Tibial nerve (tissue), 4 donors: ENCODE measurements at regions not wholly inside any gene's neighbourhood (a gene's known extent, or its start where the extent isn't known, plus 50 kb on each side); places are given as distances from the start of the nearest gene placed in this dataset.
"Not testable (repeated sequence)": the region's sequence is repeated elsewhere in the genome, so short reads cannot be mapped to it uniquely, and the experiment has no call there.

ENCODE experiments used
- DNase-seq, 2 donors: peaks; one replicate each; pipeline ENCODE4 v3.0.0-alpha.2; 2019; ENCODE audit warnings: low spot score in 2 of 2
- H3K27ac ChIP-seq, 4 donors: fragments of 200-600 bp; sonication (generic) in 3 of 4; one replicate each; pipeline ENCODE4 v1.5.1; 2017 to 2019; ENCODE audit warnings: mild to moderate bottlenecking in 1 of 4
- H3K27me3 ChIP-seq, 2 donors: fragments of 200-600 bp; sonication (generic) in 1 of 2; one replicate each; pipeline versions ENCODE4 v1.5.1 to v1.6.0; 2017 to 2019
- H3K36me3 ChIP-seq, 3 donors: fragments of 200-600 bp; sonication (generic); one replicate each; pipeline ENCODE4 v1.5.1; 2018 to 2019
- H3K4me1 ChIP-seq, 4 donors: fragments of 200-600 bp; sonication (generic) in 3 of 4; one replicate each; pipeline ENCODE4 v1.5.1; 2017 to 2019
- H3K4me3 ChIP-seq, 4 donors: fragments of 200-600 bp; sonication (generic) in 3 of 4; one replicate each; pipeline ENCODE4 v1.5.1; 2017 to 2019; ENCODE audit warnings: mild to moderate bottlenecking in 1 of 4, moderate library complexity in 1 of 4
- H3K9me3 ChIP-seq, 4 donors: fragments of 200-600 bp; sonication (generic) in 3 of 4; one replicate each; pipeline ENCODE4 v1.5.1; 2017 to 2019
- EP300 ChIP-seq, 2 donors: sonication (generic); formaldehyde crosslinking; IDR thresholded peaks; one replicate each; pipeline ENCODE4 v1.6.1; 2017; ENCODE audit warnings: antibody characterized with exemption in 2 of 2, mild to moderate bottlenecking in 1 of 2
- POLR2A ChIP-seq, 2 donors: fragments of 450-650 bp; IDR thresholded peaks; one replicate each; pipeline ENCODE4 v1.6.1; 2017; ENCODE audit warnings: antibody characterized with exemption in 2 of 2, mild to moderate bottlenecking in 2 of 2, moderate library complexity in 2 of 2
- WGBS, 2 donors: methylation state at CpG; one replicate each; pipeline ENCODE4 v1.1.5; 2018; 5-methylcytosine and 5-hydroxymethylcytosine counted together
- TF ChIP-seq, protein P1 (sequence below), 5 experiments: fragments of 200-600 bp in 3 of 5; fragments of 450-650 bp in 2 of 5; sonication (generic) in 3 of 5; IDR thresholded peaks; one replicate each; pipeline ENCODE4 v1.5.1; 2016 to 2019; ENCODE audit warnings: antibody characterized with exemption in 5 of 5, mild to moderate bottlenecking in 3 of 5, moderate library complexity in 2 of 5

DNA sequence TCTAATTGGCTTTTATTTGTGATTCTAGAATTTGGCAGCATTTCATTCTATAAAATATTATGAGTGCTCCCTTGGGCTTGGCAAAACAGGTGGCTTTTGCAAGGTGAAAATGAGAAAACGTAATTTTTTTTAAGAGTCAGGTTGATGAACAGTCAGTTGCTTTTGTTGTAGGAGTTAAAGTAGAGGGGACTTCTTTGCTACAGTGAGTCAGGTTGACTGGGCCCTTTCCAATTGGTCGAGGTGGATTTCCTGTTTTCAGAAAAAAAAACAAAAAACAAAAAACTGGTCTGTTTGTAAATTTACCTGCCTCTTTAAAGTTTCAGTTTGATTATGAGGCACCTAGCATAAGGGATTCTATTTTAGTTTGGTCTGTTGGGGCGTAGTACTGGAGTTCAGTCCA lies 1469.4 kb upstream of the GBE1 start:
- Histone ChIP-seq H3K4me1 (no peaks in the 10 kb centered on the region), H3K27me3 (no peaks in the 10 kb centered on the region), H3K36me3 (no peaks in the 10 kb centered on the region), H3K27ac (no peak overlapping the region), H3K9me3 (no peaks in the 10 kb centered on the region), H3K4me3 (no peak overlapping the region)
- WGBS, 2 donors: 77% methylated on average over 3 of the region's 3 CpGs
- DNase-seq: no peak
- TF ChIP-seq, protein P1, sequence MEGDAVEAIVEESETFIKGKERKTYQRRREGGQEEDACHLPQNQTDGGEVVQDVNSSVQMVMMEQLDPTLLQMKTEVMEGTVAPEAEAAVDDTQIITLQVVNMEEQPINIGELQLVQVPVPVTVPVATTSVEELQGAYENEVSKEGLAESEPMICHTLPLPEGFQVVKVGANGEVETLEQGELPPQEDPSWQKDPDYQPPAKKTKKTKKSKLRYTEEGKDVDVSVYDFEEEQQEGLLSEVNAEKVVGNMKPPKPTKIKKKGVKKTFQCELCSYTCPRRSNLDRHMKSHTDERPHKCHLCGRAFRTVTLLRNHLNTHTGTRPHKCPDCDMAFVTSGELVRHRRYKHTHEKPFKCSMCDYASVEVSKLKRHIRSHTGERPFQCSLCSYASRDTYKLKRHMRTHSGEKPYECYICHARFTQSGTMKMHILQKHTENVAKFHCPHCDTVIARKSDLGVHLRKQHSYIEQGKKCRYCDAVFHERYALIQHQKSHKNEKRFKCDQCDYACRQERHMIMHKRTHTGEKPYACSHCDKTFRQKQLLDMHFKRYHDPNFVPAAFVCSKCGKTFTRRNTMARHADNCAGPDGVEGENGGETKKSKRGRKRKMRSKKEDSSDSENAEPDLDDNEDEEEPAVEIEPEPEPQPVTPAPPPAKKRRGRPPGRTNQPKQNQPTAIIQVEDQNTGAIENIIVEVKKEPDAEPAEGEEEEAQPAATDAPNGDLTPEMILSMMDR (IDR thresholded peaks at IDR 0.05): no peak
- no peak for TF ChIP-seq POLR2A (IDR thresholded peaks at IDR 0.05)
- no peak for TF ChIP-seq EP300 (IDR thresholded peaks at IDR 0.05)

- no peaks in the 10 kb centered on the region for H3K36me3 ChIP-seq
- H3K4me1 ChIP-seq: no peaks in the 10 kb centered on the region
- no peaks in the 10 kb centered on the region for H3K9me3 ChIP-seq
- no peak for DNase-seq
- H3K27me3 ChIP-seq: no peaks in the 10 kb centered on the region
- TF ChIP-seq, protein P1 (IDR thresholded peaks at IDR 0.05): no peak
- H3K4me3 ChIP-seq: no peak overlapping the region
- 75% methylated on average over 1 of the region's 1 CpG for WGBS, 2 donors
- H3K27ac ChIP-seq: no peak overlapping the region
Measured at GRCh38 chr3:83230376-83230775, 1468.9 kb upstream of the GBE1 start.

GRCh38 chr3:83226751-83227150 lies 1465.3 kb upstream of the GBE1 start:
- TF ChIP-seq POLR2A (IDR thresholded peaks at IDR 0.05) (no peak), EP300 (IDR thresholded peaks at IDR 0.05) (no peak)
- TF ChIP-seq, protein P1 (IDR thresholded peaks at IDR 0.05): no peak
- no peaks in the 10 kb centered on the region for H3K27me3 ChIP-seq
- H3K9me3 ChIP-seq: no peaks in the 10 kb centered on the region
- H3K36me3 ChIP-seq: no peaks in the 10 kb centered on the region
- WGBS, 2 donors: 90% methylated on average over 3 of the region's 3 CpGs
- no peaks in the 10 kb centered on the region for H3K4me1 ChIP-seq
- no peak overlapping the region for H3K27ac ChIP-seq
- no peak for DNase-seq
- H3K4me3 ChIP-seq: no peak overlapping the region

DNA sequence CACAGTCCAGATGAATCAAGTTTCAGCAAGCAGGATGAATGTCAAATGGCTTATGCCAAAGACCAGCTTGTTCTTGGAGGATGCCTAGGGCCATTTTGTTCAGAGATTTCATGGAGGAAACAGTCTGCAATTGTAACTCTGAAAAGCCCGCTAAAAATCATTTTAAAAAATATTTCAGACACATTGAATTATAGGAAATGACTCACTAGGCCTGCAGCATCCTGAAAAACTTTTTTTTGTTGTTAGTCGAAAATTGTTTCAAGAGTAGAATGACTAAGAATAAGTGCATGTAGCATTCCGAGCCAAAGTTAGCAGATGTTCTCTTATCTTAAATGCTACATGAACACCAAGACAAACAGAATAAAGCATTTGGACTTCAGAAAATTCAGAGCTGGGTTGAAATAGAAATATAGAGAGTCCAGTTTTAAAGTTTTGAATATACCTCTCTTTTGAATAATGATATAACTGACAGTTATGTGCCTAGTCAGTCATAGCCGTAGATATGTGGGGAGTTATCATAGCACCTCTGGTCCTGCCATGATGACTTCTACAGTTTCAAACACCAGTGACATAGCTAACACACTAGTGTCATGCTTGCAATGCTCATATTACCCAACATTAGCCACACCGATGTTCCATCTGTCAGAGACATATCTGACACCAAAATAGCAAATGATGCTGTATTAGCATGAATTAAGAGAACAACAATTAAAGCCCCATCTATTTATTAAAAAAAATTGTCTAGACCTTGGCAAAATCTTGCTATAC lies 1462.8 kb upstream of the GBE1 start:
- no peak overlapping the region for H3K27ac ChIP-seq
- H3K27me3 ChIP-seq: no peaks in the 10 kb centered on the region
- H3K4me3 ChIP-seq: no peak overlapping the region
- no peaks in the 10 kb centered on the region for H3K9me3 ChIP-seq
- 64 to 69% methylated on average over 5 of the region's 5 CpGs for whole genome bisulfite sequencing, 2 donors
- DNase-seq: no peak
- H3K36me3 ChIP-seq: no peaks in the 10 kb centered on the region
- H3K4me1 ChIP-seq: no peaks in the 10 kb centered on the region
- TF ChIP-seq POLR2A (IDR thresholded peaks at IDR 0.05) (no peak), EP300 (IDR thresholded peaks at IDR 0.05) (no peak)
- TF ChIP-seq, protein P1 (IDR thresholded peaks at IDR 0.05): no peak

- Histone ChIP-seq H3K4me1 (no peaks in the 10 kb centered on the region), H3K36me3 (no peaks in the 10 kb centered on the region), H3K9me3 (peaks cover 0 to 13% (median 0%) of the 10 kb centered on the region in 4 donors), H3K27ac (no peak overlapping the region), H3K27me3 (no peaks in the 10 kb centered on the region), H3K4me3 (no peak overlapping the region)
- DNase-seq: no peak
- TF ChIP-seq EP300 (IDR thresholded peaks at IDR 0.05) (no peak), POLR2A (IDR thresholded peaks at IDR 0.05) (no peak)
- TF ChIP-seq, protein P1 (IDR thresholded peaks at IDR 0.05): no peak
- WGBS, 2 donors: 96 to 97% methylated on average over 11 of the region's 14 CpGs
Measured at GRCh38 chr3:83218383-83219200, 1457.1 kb upstream of the GBE1 start.

GRCh38 chr3:83217595-83218118 lies 1456.2 kb upstream of the GBE1 start:
- not testable (repeated sequence) for H3K27me3 ChIP-seq, H3K36me3 ChIP-seq, DNase-seq, H3K4me3 ChIP-seq, H3K27ac ChIP-seq, H3K4me1 ChIP-seq
- H3K9me3 ChIP-seq: peaks cover 0 to 13% (median 0%) of the 10 kb centered on the region in 4 donors
- WGBS, 2 donors: 96 to 98% methylated on average over 23 to 24 of the region's 41 CpGs
